Lower leg skin (tissue), 4 donors: ENCODE measurements at regions not wholly inside any gene's neighbourhood (a gene's known extent, or its start where the extent isn't known, plus 50 kb on each side); places are given as distances from the start of the nearest gene placed in this dataset.

Experiments
- DNase-seq, 2 donors: peaks; one replicate each; pipeline ENCODE4 v3.0.0-alpha.2; 2019; ENCODE audit warnings: low spot score in 2 of 2
- H3K4me3 ChIP-seq: fragments of 200-600 bp; sonication (generic); 2 replicates; pipeline ENCODE4 v1.5.1; 2017; ENCODE audit warnings: mild to moderate bottlenecking, low read depth; ENCODE audit not compliant: poor library complexity, severe bottlenecking
- CTCF ChIP-seq, 3 donors: fragments of 450-650 bp; IDR thresholded peaks; one replicate each; pipeline ENCODE4 v1.5.1; 2016; ENCODE audit warnings: antibody characterized with exemption in 3 of 3, mild to moderate bottlenecking in 3 of 3, moderate library complexity in 2 of 3
- POLR2A ChIP-seq, 2 donors: fragments of 450-650 bp; IDR thresholded peaks; one replicate each; pipeline ENCODE4 v1.6.1; 2016 to 2017; ENCODE audit warnings: antibody characterized with exemption in 2 of 2, mild to moderate bottlenecking in 1 of 2, moderate library complexity in 1 of 2
- WGBS, 2 donors: methylation state at CpG; one replicate each; pipeline ENCODE4 v1.1.5; 2018; 5-methylcytosine and 5-hydroxymethylcytosine counted together
- intact Hi-C: fragments of 100-400 bp; cut with DNase I; formaldehyde crosslinking; loops from one replicate; pipeline ENCODE4 v1.15.0; 2023; ENCODE audit warnings: low total_unique reads

GRCh38 chr10:23610626-23611307 is 171.9 kb downstream of the OTUD1 start:
- intact Hi-C loops = no loop called here
- TF ChIP-seq CTCF (IDR thresholded peaks at IDR 0.05) (no peak), POLR2A (IDR thresholded peaks at IDR 0.05) (no peak)
- H3K4me3 ChIP-seq = no peak overlapping the region
- DNase-seq = no peak
- 62 to 64% methylated on average over 4 of the region's 4 CpGs for WGBS, 2 donors

GRCh38 chr10:23611308-23612029 is 172.6 kb downstream of the OTUD1 start:
- no peak overlapping the region for H3K4me3 ChIP-seq
- TF ChIP-seq POLR2A (IDR thresholded peaks at IDR 0.05) (no peak), CTCF (IDR thresholded peaks at IDR 0.05) (no peak)
- DNase-seq = no peak
- 83 to 86% methylated on average over 6 of the region's 6 CpGs for WGBS, 2 donors
- intact Hi-C loops = no loop called here

- no peak for DNase-seq
- intact Hi-C loops = no loop called here
- H3K4me3 ChIP-seq = no peak overlapping the region
- TF ChIP-seq CTCF (IDR thresholded peaks at IDR 0.05) (no peak), POLR2A (IDR thresholded peaks at IDR 0.05) (no peak)
- WGBS, 2 donors = 92 to 93% methylated on average over 2 of the region's 2 CpGs
These were observed 175.0 kb downstream of the OTUD1 start for GRCh38 chr10:23613900-23614299.

- no peak overlapping the region for H3K4me3 ChIP-seq
- WGBS, 2 donors = 70 to 85% methylated on average over 1 of the region's 1 CpG
- DNase-seq = no peak
- no peak for TF ChIP-seq CTCF (IDR thresholded peaks at IDR 0.05)
- no peak for TF ChIP-seq POLR2A (IDR thresholded peaks at IDR 0.05)
- intact Hi-C loops = no loop called here
These were observed 175.6 kb downstream of the OTUD1 start for GRCh38 chr10:23614483-23614882.

- no peak for DNase-seq
- intact Hi-C loops = no loop called here
- no peak overlapping the region for H3K4me3 ChIP-seq
- no peak for TF ChIP-seq CTCF (IDR thresholded peaks at IDR 0.05)
- TF ChIP-seq POLR2A (IDR thresholded peaks at IDR 0.05) = no peak
These were observed 191.5 kb downstream of the OTUD1 start for GRCh38 chr10:23630376-23630775.
